Transverse colon (tissue), 4 donors: ENCODE measurements at regions not wholly inside any gene's neighbourhood (a gene's known extent, or its start where the extent isn't known, plus 50 kb on each side); places are given as distances from the start of the nearest gene placed in this dataset.
"Not testable (repeated sequence)": the region's sequence is repeated elsewhere in the genome, so short reads cannot be mapped to it uniquely, and the experiment has no call there.

Source experiments
- DNase-seq: peaks from one replicate; pipeline ENCODE4 v3.0.0-alpha.2; 2019
- H3K27ac ChIP-seq, 4 donors: fragments of 200-600 bp; sonication (generic); 2 replicates each; pipeline ENCODE4 v1.5.1; 2016 to 2018; ENCODE audit warnings: inconsistent platforms in 4 of 4
- H3K27me3 ChIP-seq: fragments of 200-600 bp; sonication (generic); 2 replicates; pipeline ENCODE4 v1.5.1; 2017; ENCODE audit warnings: inconsistent platforms
- H3K36me3 ChIP-seq, 4 donors: fragments of 200-600 bp; sonication (generic); 2 replicates each; pipeline ENCODE4 v1.5.1; 2017 to 2019; ENCODE audit warnings: inconsistent platforms in 4 of 4
- H3K4me1 ChIP-seq, 4 donors: fragments of 200-600 bp; sonication (generic); 2 replicates each; pipeline ENCODE4 v1.5.1; 2017 to 2020; ENCODE audit warnings: inconsistent platforms in 4 of 4
- H3K4me3 ChIP-seq, 4 donors: fragments of 200-600 bp; sonication (generic); 1 replicate in 1 of 4; 2 replicates in 3 of 4; pipeline versions ENCODE4 v1.5.1 to v1.6.1; 2017 to 2019; ENCODE audit warnings: inconsistent platforms in 4 of 4
- H3K9me3 ChIP-seq, 2 donors: fragments of 200-600 bp; sonication (generic); 2 replicates each; pipeline ENCODE4 v1.5.1; 2017 to 2019; ENCODE audit warnings: inconsistent platforms in 2 of 2
- EP300 ChIP-seq: sonication (generic); formaldehyde crosslinking; IDR thresholded peaks from one replicate; pipeline ENCODE4 v1.6.1; 2017; ENCODE audit warnings: antibody characterized with exemption, low read depth
- POLR2A ChIP-seq: fragments of 450-650 bp; IDR thresholded peaks from one replicate; pipeline ENCODE4 v1.6.1; 2016; ENCODE audit warnings: antibody characterized with exemption, mild to moderate bottlenecking, moderate library complexity
- POLR2AphosphoS5 ChIP-seq, 3 donors: sonication (generic); formaldehyde crosslinking; IDR thresholded peaks; one replicate each; pipeline ENCODE4 v1.6.1; 2016; ENCODE audit warnings: antibody characterized with exemption in 3 of 3
- WGBS, 2 donors: methylation state at CpG; one replicate each; pipeline ENCODE4 v1.1.5; 2018; ENCODE audit warnings: low coverage in 1 of 2; 5-methylcytosine and 5-hydroxymethylcytosine counted together
- in situ Hi-C, 4 donors: fragments of 200-750 bp; cut with MboI; loops; one replicate each; pipeline versions ENCODE4 v1.15.0 to v1.15.1; 2017; ENCODE audit warnings: low sequenced_read_pairs in 3 of 4, low pct_ligation_motif_present in 1 of 4, low pct_unique_long_range_greater_than_20kb in 1 of 4
- intact Hi-C: fragments of 100-400 bp; cut with DNase I; formaldehyde crosslinking; loops from one replicate; pipeline ENCODE4 v1.15.1; 2023; ENCODE audit warnings: low total_unique reads
- TF ChIP-seq, protein P1 (sequence below), 5 experiments: fragments of 200-600 bp in 3 of 5; fragments of 450-650 bp in 2 of 5; sonication (generic) in 3 of 5; IDR thresholded peaks; 1 replicate in 2 of 5; 2 replicates in 3 of 5; pipeline ENCODE4 v1.5.1; 2016 to 2017; ENCODE audit warnings: antibody characterized with exemption in 5 of 5, inconsistent platforms in 3 of 5, mild to moderate bottlenecking in 2 of 5, moderate library complexity in 1 of 5

DNA sequence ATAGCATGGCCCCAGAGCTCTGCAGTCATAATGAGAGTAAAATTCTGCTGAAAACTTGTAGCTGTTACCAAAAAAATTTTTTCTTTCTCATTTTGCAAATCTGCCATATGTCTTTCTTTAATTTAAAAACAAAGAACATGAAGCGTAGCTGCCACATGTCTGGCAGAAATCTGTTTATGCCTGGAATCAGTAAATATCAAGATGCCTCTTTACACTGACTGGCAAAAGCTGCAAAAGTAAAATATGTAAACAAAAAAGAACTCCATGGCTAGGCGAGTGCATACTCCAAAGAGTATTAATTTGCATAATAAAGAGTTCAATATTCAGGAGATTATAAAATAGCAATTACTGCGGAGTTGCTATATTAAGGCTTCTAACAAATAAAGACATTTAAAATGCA is 130.9 kb upstream of the SP8 start:
- in situ Hi-C loops (no loop called here), intact Hi-C loops (no loop called here)
- Histone ChIP-seq H3K4me1 (no peaks in the 10 kb centered on the region), H3K27me3 (no peaks in the 10 kb centered on the region), H3K4me3 (no peak overlapping the region), H3K27ac (no peak overlapping the region), H3K36me3 (no peaks in the 10 kb centered on the region), H3K9me3 (no peaks in the 10 kb centered on the region)
- no peak for TF ChIP-seq POLR2AphosphoS5 (IDR thresholded peaks at IDR 0.05)
- no peak for TF ChIP-seq POLR2A
- TF ChIP-seq, protein P1, sequence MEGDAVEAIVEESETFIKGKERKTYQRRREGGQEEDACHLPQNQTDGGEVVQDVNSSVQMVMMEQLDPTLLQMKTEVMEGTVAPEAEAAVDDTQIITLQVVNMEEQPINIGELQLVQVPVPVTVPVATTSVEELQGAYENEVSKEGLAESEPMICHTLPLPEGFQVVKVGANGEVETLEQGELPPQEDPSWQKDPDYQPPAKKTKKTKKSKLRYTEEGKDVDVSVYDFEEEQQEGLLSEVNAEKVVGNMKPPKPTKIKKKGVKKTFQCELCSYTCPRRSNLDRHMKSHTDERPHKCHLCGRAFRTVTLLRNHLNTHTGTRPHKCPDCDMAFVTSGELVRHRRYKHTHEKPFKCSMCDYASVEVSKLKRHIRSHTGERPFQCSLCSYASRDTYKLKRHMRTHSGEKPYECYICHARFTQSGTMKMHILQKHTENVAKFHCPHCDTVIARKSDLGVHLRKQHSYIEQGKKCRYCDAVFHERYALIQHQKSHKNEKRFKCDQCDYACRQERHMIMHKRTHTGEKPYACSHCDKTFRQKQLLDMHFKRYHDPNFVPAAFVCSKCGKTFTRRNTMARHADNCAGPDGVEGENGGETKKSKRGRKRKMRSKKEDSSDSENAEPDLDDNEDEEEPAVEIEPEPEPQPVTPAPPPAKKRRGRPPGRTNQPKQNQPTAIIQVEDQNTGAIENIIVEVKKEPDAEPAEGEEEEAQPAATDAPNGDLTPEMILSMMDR (IDR thresholded peaks at IDR 0.05): no peak
- no peak for TF ChIP-seq EP300
- DNase-seq: no peak
- WGBS, 2 donors: 63 to 71% methylated on average over 3 of the region's 3 CpGs

DNA sequence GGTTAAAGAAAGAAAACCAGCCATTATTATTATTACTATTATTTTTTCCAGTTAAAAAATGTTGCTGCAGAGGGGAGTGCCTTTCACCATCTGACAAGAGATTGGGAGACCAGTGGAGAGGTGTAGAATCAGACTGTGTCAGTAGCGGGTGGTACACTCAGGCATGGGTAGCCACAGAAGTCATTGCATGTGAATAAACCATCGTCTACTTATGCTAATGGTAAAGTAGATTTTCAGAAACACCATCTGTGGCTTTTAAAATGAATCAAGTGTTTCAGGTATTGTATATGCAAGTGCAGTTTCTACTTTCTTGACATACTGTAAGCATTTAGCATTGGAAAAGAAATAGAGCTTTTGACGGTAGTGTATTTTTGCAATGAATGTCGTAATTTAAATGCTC is 131.5 kb upstream of the SP8 start:
- no peak for DNase-seq
- Histone ChIP-seq H3K27ac (no peak overlapping the region), H3K27me3 (no peaks in the 10 kb centered on the region), H3K9me3 (no peaks in the 10 kb centered on the region), H3K36me3 (no peaks in the 10 kb centered on the region), H3K4me1 (no peaks in the 10 kb centered on the region), H3K4me3 (no peak overlapping the region)
- WGBS, 2 donors: 84 to 85% methylated on average over 3 to 4 of the region's 4 CpGs
- TF ChIP-seq EP300 (no peak), POLR2A (no peak), POLR2AphosphoS5 (IDR thresholded peaks at IDR 0.05) (no peak)
- intact Hi-C loops: no loop called here
- in situ Hi-C loops: no loop called here

DNA sequence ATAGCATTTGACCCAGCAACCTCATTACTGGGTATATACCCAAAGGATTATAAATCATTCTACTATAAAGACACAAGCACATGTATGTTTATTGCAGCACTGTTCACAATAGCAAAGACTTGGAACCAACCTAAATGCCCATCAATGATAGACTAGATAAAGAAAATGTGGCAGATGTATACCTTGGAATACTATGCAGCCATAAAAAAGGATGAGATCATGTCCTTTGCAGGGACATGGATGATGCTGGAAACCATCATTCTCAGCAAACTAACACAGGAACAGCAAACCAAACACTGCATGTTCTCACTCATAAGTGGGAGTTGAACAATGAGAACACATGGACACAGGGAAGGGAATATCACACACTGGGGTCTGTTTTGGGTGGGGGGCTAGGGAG is 140.5 kb upstream of the SP8 start:
- intact Hi-C loops: not testable (repeated sequence)

DNA sequence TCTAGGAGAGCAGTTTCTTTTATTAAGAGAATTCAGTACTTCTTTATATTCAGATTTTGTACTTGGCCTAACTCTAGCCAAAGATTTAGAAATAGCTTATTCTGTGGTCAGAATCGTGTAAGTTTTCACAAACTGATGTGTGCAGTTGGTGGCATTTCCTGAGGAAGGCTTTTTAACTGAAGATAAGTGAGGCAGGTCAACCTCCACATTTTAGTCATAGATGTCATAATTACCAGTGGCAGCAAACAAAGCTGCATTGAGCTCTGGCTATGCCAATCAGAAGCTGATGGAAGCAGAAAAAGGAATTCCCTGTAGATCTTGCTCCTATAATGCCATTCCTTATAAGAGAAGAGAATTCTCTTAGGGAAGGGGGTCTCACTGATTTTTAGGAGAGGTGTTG is 141.3 kb upstream of the SP8 start:
- TF ChIP-seq EP300 (no peak), POLR2AphosphoS5 (IDR thresholded peaks at IDR 0.05) (no peak), POLR2A (no peak)
- TF ChIP-seq, protein P1 (IDR thresholded peaks at IDR 0.05): no peak
- intact Hi-C loops: no loop called here
- no peaks in the 10 kb centered on the region for H3K4me1 ChIP-seq
- H3K4me3 ChIP-seq: no peak overlapping the region
- H3K27me3 ChIP-seq: no peaks in the 10 kb centered on the region
- DNase-seq: no peak
- WGBS, 2 donors: 60 to 67% methylated on average over 1 of the region's 1 CpG
- no peak overlapping the region for H3K27ac ChIP-seq
- no peaks in the 10 kb centered on the region for H3K36me3 ChIP-seq
- in situ Hi-C loops: no loop called here
- no peaks in the 10 kb centered on the region for H3K9me3 ChIP-seq

More for the DNA sequence above, 140.5 kb upstream of the SP8 start:
- H3K4me3 ChIP-seq, DNase-seq, H3K36me3 ChIP-seq, H3K27ac ChIP-seq, H3K9me3 ChIP-seq, in situ Hi-C loops, H3K4me1 ChIP-seq, H3K27me3 ChIP-seq: not testable (repeated sequence)

DNA sequence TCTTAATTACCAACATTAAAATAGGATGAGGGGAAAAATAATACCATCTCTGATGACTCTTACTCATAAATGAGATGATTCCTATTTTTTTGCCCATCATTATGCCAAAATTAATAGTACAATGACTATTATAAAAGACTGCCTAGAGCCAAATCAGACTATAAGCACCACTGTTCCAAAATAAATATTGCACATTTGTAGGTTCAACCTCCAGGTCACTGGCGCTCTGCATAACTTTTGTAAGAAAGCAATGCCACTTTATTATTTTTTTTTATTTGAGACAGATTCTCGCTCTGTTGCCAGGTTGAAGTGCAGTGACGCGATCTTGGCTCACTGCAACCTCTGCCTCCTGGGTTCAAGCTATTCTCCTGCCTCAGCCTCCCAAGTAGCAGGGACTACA is 142.5 kb upstream of the SP8 start:
- Histone ChIP-seq H3K27me3 (no peaks in the 10 kb centered on the region), H3K4me3 (no peak overlapping the region), H3K4me1 (no peaks in the 10 kb centered on the region), H3K9me3 (no peaks in the 10 kb centered on the region), H3K27ac (no peak overlapping the region), H3K36me3 (no peaks in the 10 kb centered on the region)
- WGBS, 2 donors: 87 to 94% methylated on average over 2 to 4 of the region's 4 CpGs
- TF ChIP-seq POLR2AphosphoS5 (IDR thresholded peaks at IDR 0.05) (no peak), POLR2A (no peak), EP300 (no peak)
- no peak for DNase-seq
- in situ Hi-C loops: no loop called here
- intact Hi-C loops: no loop called here

DNA sequence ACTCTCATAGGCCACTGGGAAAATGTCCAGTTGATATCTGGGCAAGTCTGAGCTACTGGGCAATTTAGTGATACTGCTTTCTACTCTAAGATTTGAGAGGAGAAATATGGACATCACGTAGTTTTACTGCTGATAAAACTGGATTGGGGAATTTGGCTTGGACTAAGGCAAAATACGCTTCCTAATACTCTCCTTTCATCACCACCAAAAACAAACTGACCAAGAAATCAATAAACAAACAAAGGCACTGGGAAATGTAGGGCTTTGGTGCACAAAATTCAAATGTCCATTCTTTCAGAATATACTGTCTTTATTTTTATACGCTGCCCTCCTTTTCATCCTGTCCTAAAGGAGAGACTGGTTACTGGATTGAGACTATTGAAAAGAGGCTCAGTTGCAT is 145.1 kb upstream of the SP8 start:
- H3K36me3 ChIP-seq: no peaks in the 10 kb centered on the region
- in situ Hi-C loops: no loop called here
- TF ChIP-seq, protein P1 (IDR thresholded peaks at IDR 0.05): no peak
- TF ChIP-seq POLR2A (no peak), POLR2AphosphoS5 (IDR thresholded peaks at IDR 0.05) (no peak)
- no peak overlapping the region for H3K4me3 ChIP-seq
- no peak for DNase-seq
- intact Hi-C loops: no loop called here
- H3K9me3 ChIP-seq: no peaks in the 10 kb centered on the region
- WGBS, 2 donors: 82 to 91% methylated on average over 3 of the region's 3 CpGs
- no peaks in the 10 kb centered on the region for H3K4me1 ChIP-seq
- no peak overlapping the region for H3K27ac ChIP-seq
- no peaks in the 10 kb centered on the region for H3K27me3 ChIP-seq
